GM23248 (cell line): ENCODE measurements at regions not wholly inside any gene's neighbourhood (a gene's known extent, or its start where the extent isn't known, plus 50 kb on each side); places are given as distances from the start of the nearest gene placed in this dataset. TPM values are rescaled to one million over a fixed set of nuclear protein-coding genes. Genes with fewer than 3 reads are reported as not detected.

ENCODE experiments used
- DNase-seq: peaks from one replicate; pipeline ENCODE4 v3.0.0-alpha.2; 2015
- H2AFZ ChIP-seq: fragments of 200-600 bp; sonication (generic); 2 replicates; pipeline ENCODE4 v1.6.1; 2016; ENCODE audit warnings: antibody characterized with exemption
- H3F3A ChIP-seq: fragments of 200-600 bp; sonication (generic); 2 replicates; pipeline ENCODE4 v1.6.1; 2016; ENCODE audit warnings: mild to moderate bottlenecking, antibody characterized with exemption, mixed run types; ENCODE audit not compliant: insufficient read depth
- H3K27ac ChIP-seq: fragments of 200-600 bp; sonication (generic); 2 replicates; pipeline ENCODE4 v1.5.1; 2016; ENCODE audit warnings: mild to moderate bottlenecking
- H3K27me3 ChIP-seq: fragments of 200-600 bp; sonication (generic); replicated peaks from 2 replicates; pipeline ENCODE4 v1.6.1; 2016; ENCODE audit warnings: mild to moderate bottlenecking; ENCODE audit not compliant: insufficient read depth
- H3K36me3 ChIP-seq: fragments of 200-600 bp; sonication (generic); 2 replicates; pipeline ENCODE4 v1.6.1; 2016; ENCODE audit warnings: low read depth, mild to moderate bottlenecking
- H3K4me1 ChIP-seq: fragments of 200-600 bp; sonication (generic); 2 replicates; pipeline ENCODE4 v1.6.1; 2016; ENCODE audit warnings: mild to moderate bottlenecking; ENCODE audit not compliant: insufficient read depth
- H3K4me2 ChIP-seq: fragments of 200-600 bp; sonication (generic); one replicate; pipeline ENCODE4 v1.6.1; 2016; ENCODE audit warnings: mild to moderate bottlenecking; ENCODE audit not compliant: unreplicated experiment
- H3K4me3 ChIP-seq: fragments of 200-600 bp; sonication (generic); 2 replicates; pipeline ENCODE4 v1.5.1; 2016; ENCODE audit warnings: mild to moderate bottlenecking
- H3K79me2 ChIP-seq: fragments of 200-600 bp; sonication (generic); 2 replicates; pipeline ENCODE4 v1.6.1; 2016; ENCODE audit warnings: mild to moderate bottlenecking; ENCODE audit not compliant: insufficient read depth
- H3K9ac ChIP-seq: fragments of 200-600 bp; sonication (generic); 2 replicates; pipeline ENCODE4 v1.6.1; 2016; ENCODE audit warnings: mild to moderate bottlenecking
- H3K9me2 ChIP-seq: fragments of 200-600 bp; sonication (generic); 2 replicates; pipeline ENCODE4 v1.6.1; 2016; ENCODE audit warnings: mixed run types, mild to moderate bottlenecking, moderate library complexity; ENCODE audit not compliant: insufficient read depth
- H3K9me3 ChIP-seq: fragments of 200-600 bp; sonication (generic); one replicate; pipeline ENCODE4 v1.6.1; 2017; ENCODE audit warnings: low read depth
- H4K20me1 ChIP-seq: fragments of 200-600 bp; sonication (generic); 2 replicates; pipeline ENCODE4 v1.6.0; 2016; ENCODE audit not compliant: insufficient read depth
- EZH2 ChIP-seq: fragments of 200-600 bp; sonication (generic); IDR thresholded peaks from 2 replicates; pipeline ENCODE4 v1.6.1; 2018; ENCODE audit warnings: antibody characterized with exemption, mild to moderate bottlenecking; ENCODE audit not compliant: insufficient read depth, poor library complexity, severe bottlenecking
- EZH2phosphoT487 ChIP-seq: fragments of 200-600 bp; sonication (generic); IDR thresholded peaks from 2 replicates; pipeline ENCODE4 v1.6.1; 2018; ENCODE audit warnings: antibody characterized with exemption, moderate library complexity, mild to moderate bottlenecking, low read depth; ENCODE audit not compliant: insufficient read depth
- WGBS, 2 experiments: methylation state at CpG; one replicate each; pipeline ENCODE4 v1.1.6; 2015 to 2017; ENCODE audit warnings: low lambda C conversion rate in 2 of 2, low coverage in 1 of 2; ENCODE audit errors: missing lambda C conversion rate in 2 of 2; 5-methylcytosine and 5-hydroxymethylcytosine counted together
- in situ Hi-C: fragments of 300-500 bp; cut with MboI; formaldehyde crosslinking; loops from 2 replicates; pipeline ENCODE4 v1.15.0; 2020
- small RNA-seq: library from RNA; depleted of rRNA; stranded (forward); fragments of <200 nt; gene quantifications from one replicate; pipeline ENCODE3, GENCODE V24; 2014; ENCODE audit warnings: low read depth, low replicate concordance

DNA sequence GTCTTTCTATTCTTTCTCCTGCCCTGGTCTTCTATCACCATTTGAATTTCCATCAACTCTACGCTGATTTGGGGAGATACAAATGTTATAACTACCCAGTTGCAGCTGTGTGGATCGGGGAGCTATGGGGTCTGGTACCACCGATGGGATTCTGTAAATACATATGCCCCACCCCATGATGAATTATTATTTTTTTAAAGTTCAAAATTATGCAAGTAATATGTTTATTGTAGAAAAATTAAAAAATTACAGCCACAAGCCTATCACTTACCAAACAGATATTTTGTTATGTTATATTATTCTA lies 52.4 kb upstream of the CLMP start:
- no peak for DNase-seq
- Histone ChIP-seq H3K9me3 (no peaks in the 10 kb centered on the region), H3K27ac (no peak overlapping the region), H3K9me2 (no peaks in the 10 kb centered on the region), H3K36me3 (no peaks in the 10 kb centered on the region), H2AFZ (peak overlapping the region; percentile 50; the same call in 1 of the 2 replicates), H3K4me3 (peak overlapping the region; percentile 17), H3K9ac (no peak overlapping the region), H3K27me3 (no peaks in the 10 kb centered on the region), H4K20me1 (no peaks in the 10 kb centered on the region), H3K4me1 (peaks cover 38% of the 10 kb centered on the region), H3K4me2 (peak overlapping the region; percentile 55), H3F3A (peaks cover 29% of the 10 kb centered on the region), H3K79me2 (peaks cover 18% of the 10 kb centered on the region)
- WGBS, 2 experiments: 50 to 55% methylated on average over 3 of the region's 3 CpGs
- in situ Hi-C loops: loop anchor here (5.0 kb wide), 1 partner anchor 135 kb away; no protein-coding TSS in a partner anchor
- no peak for TF ChIP-seq EZH2phosphoT487
- TF ChIP-seq EZH2: no peak

DNA sequence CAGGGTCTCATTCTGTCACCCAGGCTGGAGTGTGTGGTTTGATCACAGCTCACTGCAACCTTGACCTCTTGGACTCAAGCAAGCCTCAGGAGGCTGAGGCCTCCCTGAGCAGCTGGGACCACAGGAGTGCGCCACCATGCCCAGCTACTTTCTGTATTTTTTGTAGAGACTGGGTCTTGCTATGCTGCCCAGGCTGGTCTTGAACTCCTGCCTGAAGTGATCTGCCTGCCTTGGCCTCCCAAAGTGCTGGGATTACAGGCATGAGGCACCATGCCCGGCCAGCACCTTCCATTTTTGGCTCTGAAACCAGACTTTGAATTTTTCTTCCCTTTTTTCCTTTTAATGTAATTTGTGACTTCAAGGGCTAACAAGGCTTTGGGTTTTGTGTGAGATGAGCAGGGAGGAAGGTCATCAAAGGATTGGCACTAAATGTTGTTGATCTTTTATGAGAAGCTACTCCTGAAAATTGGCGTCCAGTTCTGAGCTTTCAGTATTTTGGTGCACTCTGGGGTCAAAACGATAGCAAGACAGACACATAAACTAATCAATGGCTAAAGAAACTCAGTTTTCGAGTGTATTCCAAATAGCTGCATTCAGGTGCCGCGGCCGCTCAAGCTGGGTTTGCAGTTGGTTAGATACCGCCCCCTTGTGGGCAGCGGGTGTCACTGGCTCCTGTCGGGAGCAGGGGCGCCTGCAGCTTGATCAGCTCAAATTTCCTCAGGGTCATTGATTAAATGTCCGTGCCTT lies 51.9 kb upstream of the CLMP start:
- H3K4me2 ChIP-seq: peak overlapping the region; percentile 55
- H3K9me3 ChIP-seq: no peaks in the 10 kb centered on the region
- in situ Hi-C loops: loop anchor here (5.0 kb wide), 1 partner anchor 135 kb away; no protein-coding TSS in a partner anchor
- WGBS, 2 experiments: 12 to 15% methylated on average over 13 of the region's 13 CpGs
- peak; percentile 92 for DNase-seq
- no peak for TF ChIP-seq EZH2
- no peak for TF ChIP-seq EZH2phosphoT487
- peaks cover 28% of the 10 kb centered on the region for H3F3A ChIP-seq
- peak overlapping the region; percentile 17 for H3K4me3 ChIP-seq
- H3K9me2 ChIP-seq: no peaks in the 10 kb centered on the region
- H4K20me1 ChIP-seq: no peaks in the 10 kb centered on the region
- no peaks in the 10 kb centered on the region for H3K27me3 ChIP-seq
- peaks cover 18% of the 10 kb centered on the region for H3K79me2 ChIP-seq
- peak overlapping the region; percentile 50 for H2AFZ ChIP-seq
- 0 out of 2 replicates have a peak overlapping the region, but pooled peaks have one; percentile 1 for H3K9ac ChIP-seq
- H3K4me1 ChIP-seq: peaks cover 36% of the 10 kb centered on the region
- H3K36me3 ChIP-seq: no peaks in the 10 kb centered on the region
- no peak overlapping the region for H3K27ac ChIP-seq

DNA sequence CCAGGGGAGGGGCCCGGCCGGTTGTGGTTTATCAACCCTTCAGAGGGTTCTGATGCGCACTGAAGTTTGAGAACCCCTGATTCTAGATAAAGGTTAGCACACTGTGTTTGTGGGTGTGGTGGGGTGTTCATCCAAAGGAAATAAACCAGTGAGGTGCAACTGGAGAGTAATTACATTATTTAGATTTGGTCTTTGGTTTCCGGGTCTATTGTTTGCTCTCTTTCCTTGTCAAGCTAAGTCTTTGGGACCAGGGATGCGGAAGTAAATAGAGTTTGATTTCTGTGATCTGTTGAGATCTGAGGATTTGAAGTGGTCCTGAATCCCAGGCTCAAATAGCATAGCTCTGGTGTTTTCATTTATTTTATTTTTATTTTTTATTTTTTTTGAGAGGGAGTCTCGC lies 50.5 kb upstream of the CLMP start:
- Histone ChIP-seq H3K4me1 (peaks cover 36% of the 10 kb centered on the region), H3K27ac (no peak overlapping the region), H2AFZ (no peak overlapping the region), H3K9me2 (no peaks in the 10 kb centered on the region), H3K27me3 (no peaks in the 10 kb centered on the region), H3K4me2 (no peak overlapping the region), H3K9ac (no peak overlapping the region), H3F3A (peaks cover 27% of the 10 kb centered on the region), H3K4me3 (no peak overlapping the region), H3K9me3 (no peaks in the 10 kb centered on the region), H4K20me1 (no peaks in the 10 kb centered on the region), H3K36me3 (no peaks in the 10 kb centered on the region), H3K79me2 (peaks cover 18% of the 10 kb centered on the region)
- no peak for DNase-seq
- in situ Hi-C loops: loop anchor here (5.0 kb wide), 1 partner anchor 133 kb away; no protein-coding TSS in a partner anchor
- WGBS, 2 experiments: 94 to 97% methylated on average over 6 of the region's 6 CpGs
- TF ChIP-seq EZH2: no peak
- no peak for TF ChIP-seq EZH2phosphoT487

Small RNA genes lying in the stretch of these regions (small RNA-seq; reads per million reads assigned to genes)
- gene RF00096: not detected
